ENCODE measurements at regions not wholly inside any gene's neighbourhood (a gene's known extent, or its start where the extent isn't known, plus 50 kb on each side); places are given as distances from the start of the nearest gene placed in this dataset.
A peak's percentile ranks its signal among the peaks of the same experiment; 100 is the strongest.

DNA sequence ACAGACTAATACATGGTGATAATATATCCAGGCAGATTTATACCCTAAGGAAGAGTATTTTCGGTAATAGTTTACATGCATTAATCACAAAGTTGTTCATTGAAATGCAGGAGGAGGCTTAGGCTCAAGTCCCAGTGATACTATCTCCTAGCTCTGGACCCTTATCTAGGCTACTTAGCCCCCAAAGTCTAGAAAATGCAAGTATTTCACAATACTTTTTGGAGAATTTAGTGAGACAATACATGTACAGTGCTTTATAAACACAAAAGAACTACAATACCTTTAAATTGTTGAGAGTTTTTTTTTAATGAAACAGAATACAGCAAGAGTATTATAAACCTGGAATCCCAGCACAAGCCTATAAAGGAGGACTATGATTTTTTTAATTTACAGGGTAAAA is 473.9 kb downstream of the HS3ST3B1 start:
- DNase-seq (ENCODE audit: low read depth in 2 of 2): no peak

DNA sequence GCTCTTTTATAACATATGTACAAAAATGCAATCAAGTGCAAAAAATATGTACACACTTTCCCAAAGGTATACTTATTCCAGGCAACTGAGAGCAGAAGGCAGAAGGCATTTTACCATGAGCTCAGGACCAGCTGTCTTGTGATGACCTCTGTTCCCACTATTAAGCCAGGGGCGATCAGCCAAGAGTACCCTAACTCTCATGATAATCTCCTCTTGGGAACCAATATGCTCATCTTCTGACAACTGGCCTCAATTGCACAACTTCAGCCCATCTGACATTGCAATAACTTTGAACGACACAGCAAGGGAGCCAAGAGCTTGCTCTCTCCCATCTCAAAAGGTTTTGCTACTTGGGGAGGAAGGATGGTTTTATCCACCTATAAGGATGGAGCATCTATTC is 471.9 kb downstream of the HS3ST3B1 start:
- DNase-seq (ENCODE audit: low read depth in 2 of 2): no peak

DNA sequence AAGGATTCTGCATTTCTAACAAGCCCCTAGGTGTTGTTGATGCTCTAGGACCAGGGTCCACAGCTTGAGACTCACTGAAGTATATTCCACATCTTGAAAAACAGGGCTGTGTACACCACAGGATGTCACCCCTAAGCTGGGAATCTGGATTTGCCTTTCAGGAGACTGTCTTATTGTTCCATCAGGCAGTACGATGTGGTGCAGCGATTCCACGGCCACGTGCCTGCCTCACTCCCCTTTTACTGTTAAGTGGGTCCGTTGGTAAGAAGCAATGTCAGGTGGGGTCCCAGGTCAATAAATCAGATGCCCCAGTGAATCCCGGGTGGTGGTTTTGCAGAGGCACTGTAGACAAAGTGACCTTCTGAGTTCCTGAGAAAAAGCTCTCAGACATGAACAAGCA is 470.7 kb downstream of the HS3ST3B1 start:
- DNase-seq (ENCODE audit: low read depth in 2 of 2): no peak

DNA sequence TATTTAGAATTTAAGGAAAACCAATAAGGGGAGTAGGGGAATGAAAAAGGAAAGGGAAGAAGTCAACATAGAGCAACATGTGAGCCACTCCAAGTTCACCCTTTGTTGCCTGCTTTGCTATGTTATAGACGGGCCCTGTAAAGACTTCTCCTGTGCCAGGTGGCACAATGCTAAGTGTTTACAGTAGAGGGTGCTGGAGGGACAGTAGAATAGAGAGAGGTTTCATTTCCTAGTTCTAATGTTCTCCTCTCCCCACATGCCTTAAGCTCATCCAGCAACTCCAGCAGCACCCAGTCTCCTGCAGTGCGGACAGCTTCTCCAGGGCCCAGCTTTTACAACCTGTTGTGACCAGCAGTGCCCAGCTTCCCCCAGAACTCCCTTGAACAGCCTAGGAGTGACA is 468.0 kb downstream of the HS3ST3B1 start:
- DNase-seq (ENCODE audit: low read depth in 2 of 2): no peak

DNA sequence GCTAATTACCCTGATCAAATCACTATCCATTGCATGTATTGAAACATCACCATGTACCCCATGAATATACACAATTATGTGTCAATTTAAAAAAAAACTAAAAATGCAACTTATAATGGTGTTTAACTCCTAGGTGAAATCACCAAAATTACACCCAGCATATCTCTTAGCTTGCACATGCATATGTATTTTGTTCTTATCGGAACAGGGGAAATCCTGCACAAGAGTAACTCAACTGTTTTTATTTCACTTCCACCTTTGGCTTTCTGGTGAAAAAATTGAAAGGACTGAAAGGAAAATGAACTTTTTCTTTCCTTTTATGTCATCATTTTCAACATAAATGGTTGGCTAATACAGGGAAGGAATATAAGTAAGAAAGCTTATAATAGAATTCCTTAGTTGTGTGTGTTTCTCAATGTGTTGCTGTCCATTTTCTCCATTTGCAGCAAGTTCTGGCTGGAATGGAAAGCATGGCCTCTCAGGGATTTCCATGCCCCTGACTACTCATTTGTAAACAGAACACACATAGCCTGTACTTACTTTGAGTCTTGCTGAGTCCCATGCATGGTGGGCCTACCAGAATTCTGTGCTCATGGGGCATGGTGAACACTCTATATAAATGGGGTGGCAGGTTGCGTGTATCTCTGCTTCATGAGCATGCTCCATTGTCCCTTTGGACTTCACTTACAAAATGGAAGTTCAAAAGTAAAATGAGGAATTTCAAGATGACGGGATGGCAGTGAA is 462.0 kb downstream of the HS3ST3B1 start:
- no peak for DNase-seq (ENCODE audit: low read depth in 2 of 2)

DNA sequence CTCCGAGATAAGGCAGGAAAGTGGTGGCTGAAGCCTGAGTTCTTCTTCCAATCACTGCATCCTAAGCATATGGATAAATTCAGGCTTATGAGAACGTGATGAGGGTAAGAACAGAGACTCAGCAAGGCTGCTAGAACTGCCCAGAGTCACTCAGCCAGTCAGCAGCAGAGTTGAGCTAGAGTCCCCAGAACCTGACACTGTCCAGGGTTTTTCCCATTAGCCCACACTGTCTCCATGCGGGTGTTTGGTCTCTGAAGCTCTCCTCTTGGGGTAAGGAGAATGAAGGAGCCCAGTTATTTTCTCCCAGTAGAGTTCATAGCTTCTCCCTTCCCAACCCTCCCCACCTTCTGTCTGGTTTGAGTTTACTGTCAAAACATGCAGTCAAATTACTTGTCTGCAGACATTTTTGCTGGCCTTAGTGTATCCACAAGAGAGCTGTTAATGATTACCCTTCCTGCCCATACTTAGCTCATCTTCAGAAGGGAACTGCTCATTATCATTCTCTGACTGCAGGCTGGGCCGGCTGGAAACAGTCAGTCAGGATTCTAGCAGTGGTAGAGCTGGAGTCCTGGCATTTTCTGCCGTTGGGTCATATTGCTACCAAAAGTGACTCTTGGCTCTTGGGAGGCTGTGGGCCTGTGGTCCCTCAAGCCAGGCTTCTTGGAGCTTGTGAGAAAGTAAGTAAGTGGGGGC is 460.0 kb downstream of the HS3ST3B1 start:
- no peak for DNase-seq (ENCODE audit: low read depth in 2 of 2)

DNA sequence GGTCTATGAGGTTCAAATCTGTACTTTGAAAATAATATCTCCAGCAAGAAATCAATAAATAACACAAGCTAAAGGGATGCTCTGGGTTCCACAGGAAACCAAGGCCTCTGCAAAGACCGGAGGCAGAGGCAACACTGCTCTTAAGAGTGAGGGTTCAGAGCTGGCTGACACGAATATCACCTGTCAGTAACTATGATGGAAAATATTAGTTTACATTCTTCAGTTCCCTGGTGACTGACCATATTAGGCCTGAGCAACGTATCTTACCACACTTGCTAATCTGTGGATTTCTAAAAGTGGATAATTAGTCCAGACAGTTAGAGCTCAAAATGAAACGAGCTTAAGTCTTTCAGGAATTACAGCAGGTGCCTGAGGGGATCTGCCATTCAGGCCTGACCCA is 459.3 kb downstream of the HS3ST3B1 start:
- no peak for DNase-seq (ENCODE audit: low read depth in 2 of 2)

DNA sequence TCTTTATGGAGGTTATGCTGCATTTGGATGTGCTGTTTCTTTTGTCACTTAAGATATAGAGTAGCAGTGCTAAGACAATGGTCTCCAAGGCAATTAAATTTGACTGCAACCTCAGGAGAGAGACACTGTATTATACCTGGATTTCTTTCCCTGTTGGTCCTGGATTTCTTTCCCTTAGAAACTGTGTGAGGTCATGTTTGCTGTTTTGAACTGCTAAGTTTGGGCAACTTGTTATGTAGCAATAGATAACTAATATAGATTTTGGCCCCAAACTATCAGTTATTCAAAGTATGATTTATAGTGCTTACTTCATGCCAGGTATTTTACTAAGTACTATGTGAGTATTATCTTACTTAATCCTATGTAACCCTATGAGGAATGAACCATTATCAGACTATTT is 458.4 kb downstream of the HS3ST3B1 start:
- no peak for DNase-seq (ENCODE audit: low read depth in 2 of 2)

DNA sequence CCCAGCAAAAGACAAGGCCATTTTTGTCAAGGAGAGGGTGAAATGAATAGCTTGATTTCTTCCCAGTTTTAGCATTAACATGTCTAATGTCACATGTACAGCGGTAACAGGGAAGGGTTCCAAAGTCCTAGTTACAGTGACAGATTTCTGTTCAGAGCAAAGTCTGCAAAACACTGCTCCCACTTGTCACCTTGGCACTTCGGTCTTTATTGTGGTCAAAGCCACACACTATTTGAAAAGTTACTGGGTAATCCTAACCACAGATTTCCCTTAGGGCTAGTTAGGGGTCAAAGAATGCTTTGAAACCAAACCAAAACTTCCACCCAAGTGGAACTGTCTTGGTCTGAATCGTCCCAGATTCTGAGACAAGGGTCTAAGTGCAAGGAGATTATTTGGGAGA is 455.6 kb downstream of the HS3ST3B1 start:
- no peak for DNase-seq (ENCODE audit: low read depth in 2 of 2)

DNA sequence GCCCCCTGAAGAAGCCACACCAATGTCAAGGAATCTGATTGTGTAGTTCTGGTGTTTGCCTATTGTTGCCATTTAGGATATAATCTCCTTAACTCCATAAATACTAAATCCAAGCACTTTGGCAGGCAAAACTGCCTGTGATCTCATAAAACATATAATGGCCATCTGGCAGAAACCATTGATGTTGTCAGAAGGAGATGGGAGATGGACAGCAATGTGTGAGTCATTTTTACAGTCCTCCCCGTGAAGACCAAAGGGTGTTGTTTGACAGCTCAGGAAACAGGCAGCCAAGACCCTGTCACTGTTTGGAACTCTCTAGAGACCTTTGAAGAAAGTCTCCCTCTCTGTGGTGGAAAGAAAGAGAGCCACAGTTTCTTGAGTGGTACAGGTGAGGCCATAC is 454.1 kb downstream of the HS3ST3B1 start:
- DNase-seq (ENCODE audit: low read depth in 2 of 2): no peak

DNA sequence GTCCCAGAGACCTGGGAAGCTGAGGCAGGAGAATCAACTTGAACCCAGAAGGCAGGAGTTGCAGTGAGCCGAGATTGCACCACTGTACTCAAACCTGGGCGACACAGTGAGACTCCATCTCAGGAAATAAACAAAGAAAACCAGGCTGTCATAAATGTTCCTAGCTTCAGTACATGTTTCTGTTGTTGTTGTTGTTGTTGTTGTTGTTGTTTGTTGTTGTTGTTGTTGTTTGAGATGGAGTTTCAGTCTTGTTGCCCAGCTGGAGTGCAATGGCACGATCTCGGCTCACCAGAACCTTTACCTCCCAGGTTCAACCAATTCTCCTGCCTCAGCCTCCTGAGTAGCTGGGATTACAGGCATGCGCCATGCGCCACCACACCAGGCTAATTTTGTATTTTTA is 452.5 kb downstream of the HS3ST3B1 start:
- DNase-seq (ENCODE audit: low read depth in 2 of 2): no peak

DNA sequence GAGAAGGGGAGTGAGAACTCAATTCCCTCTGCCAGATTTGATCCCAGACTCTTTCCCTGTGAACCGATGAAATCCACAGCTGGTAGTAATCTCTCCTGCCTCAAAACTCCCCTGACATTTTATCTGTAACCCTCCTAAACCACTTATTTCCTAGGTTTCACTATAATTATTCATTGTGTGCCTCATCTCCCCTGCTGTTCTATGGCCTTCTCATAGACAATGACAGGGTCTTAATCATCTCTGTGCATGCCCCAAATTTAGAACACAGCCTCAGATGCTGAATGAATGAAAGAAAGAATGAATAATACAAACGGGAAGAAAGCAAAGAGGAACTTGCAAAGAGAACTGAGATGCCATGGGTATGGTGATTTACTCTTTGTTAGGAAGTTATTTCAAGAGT is 451.1 kb downstream of the HS3ST3B1 start:
- no peak for DNase-seq (ENCODE audit: low read depth in 2 of 2)

DNA sequence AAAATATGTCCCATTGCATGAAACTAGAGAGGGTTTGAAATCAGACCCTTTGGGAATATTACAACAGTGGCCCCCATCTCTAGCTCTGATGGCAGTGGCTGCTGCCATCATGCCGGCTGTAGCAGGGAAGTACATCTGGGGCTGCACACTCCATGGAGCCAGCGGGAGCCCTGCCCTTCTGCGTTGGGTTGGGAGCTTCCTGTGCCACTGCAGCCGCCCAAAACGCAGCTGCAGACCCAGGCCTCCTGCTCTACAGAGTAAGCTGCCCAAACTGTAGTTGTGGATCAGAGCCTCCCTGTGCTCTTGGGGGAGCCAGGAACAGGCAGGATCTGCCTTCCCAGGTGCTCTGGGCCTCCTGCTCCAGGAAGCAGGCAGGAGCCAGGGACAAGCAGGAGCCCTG is 450.0 kb downstream of the HS3ST3B1 start:
- no peak for DNase-seq (ENCODE audit: low read depth in 2 of 2)

DNA sequence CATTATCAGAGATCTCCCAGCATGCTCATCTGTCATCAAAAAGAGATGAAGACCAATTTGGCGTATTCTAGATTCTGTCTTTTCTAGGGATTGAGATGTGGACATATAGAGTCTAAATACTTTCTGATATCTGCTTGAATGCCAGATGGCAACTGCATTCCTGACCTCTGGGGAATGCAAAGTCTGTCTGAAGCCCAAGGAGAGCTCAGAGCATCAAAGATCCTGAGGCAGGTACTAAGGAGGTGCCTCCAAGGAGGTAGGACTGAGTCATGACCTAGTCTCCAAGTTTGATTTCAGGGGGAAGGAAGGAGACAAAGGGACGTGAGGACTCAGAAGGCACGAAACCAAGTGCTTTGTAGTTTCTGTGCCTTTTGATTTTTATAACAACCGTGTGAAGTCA is 448.4 kb downstream of the HS3ST3B1 start:
- DNase-seq (ENCODE audit: low read depth in 2 of 2): no peak

DNA sequence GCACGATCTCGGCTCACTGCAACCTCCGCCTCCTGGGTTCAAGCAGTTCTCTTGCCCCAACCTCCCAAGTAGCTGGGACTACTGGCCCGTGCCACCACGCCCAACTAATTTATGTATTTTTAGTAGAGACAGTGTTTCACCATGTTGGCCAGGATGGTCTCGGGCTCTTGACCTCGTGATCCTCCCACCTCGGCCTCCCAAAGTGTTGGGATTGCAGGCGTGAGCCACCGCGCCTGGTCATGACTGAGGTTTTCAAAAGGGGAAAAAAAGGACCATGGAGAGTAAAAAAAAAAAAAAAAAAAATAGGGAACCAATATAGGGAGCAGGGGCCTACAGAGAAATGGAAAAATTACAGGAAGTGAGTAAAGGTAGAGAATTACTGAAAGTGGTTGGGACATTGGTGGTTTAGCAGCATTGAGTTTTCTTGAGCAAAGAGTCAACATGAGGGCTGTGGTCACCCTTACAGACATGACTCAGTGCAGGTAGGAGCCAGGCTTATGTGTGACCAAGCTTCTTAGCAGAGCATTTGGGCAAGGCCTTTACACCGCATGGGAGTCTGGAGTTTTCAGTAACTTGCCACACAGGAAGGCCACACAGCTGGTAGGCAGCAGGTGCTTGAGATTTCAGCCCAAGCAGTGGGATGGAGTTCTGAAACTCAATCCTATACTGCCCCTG is 447.3 kb downstream of the HS3ST3B1 start:
- DNase-seq (ENCODE audit: low read depth in 2 of 2): peak; percentile 2

DNA sequence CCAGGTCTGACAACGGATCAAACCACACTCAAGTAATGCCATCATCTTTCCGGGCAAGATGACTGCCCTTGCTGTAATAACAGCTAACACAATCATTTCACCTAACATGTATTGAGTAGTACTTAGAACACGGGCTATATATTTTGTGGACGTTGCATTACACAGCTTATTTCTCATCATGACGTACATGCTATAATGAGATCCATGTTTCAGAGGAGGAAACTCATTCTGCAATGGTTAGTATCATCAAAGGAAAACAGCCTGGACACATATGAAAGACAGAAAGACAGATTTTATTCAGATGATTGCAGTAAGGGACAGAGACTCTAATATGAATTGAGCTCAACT is 446.7 kb downstream of the HS3ST3B1 start:
- DNase-seq (ENCODE audit: low read depth in 2 of 2): no peak

DNA sequence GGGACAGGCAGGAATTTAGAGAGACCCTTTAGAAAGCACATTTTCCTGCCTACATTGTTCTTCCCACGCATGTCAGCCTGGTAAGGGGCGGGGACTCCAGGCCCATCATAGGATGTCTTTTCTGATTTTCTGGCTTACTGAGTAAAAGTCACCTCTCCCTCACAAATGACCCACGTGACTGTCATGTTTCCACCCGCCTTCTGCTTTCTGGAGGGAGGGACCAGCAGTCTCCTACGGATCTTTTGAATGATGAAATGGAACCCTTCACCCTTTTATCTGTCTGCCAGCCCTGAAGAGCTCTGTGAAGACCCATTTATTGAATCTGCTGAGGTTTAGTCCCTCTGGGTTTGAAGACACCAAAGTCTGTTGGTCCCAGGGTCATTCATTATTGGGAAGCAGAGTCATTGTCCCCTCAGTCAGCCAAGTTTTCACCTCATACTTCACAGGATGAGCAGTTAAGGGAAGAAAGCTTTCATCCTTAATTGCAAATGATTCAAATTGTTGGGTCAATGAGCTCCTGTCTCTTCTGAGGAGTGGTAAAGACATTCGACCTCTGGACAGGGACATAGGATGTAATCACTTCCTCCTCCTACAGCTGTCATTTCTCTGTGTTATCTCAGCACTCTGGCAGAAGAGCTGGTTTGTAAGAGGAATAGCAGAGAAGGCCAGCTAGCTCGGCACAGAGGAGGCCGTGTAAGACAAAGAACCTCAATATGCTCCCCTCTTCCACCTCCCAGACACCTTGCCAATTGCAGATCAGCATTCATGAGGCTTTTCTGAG is 446.1 kb downstream of the HS3ST3B1 start:
- DNase-seq (ENCODE audit: low read depth in 2 of 2): no peak

DNA sequence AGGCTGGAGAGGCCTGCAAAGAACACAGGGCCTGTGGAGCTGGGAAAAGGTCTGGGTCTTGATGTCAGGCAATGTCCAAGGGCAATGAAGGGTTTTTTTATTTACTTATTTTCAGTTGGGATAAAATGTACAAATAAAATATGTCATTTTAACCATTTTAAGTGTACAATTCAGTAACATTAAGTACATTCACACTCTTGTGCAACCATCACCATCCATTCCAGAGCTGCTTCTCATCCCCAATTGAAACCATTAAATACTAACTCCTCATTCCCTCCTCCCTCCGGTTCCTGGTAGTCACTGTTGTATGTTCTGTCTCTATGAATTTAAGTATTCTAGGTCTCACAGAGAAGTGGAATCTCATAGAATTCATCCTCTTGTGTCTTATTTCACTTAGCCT is 444.7 kb downstream of the HS3ST3B1 start:
- DNase-seq (ENCODE audit: low read depth in 2 of 2): no peak

DNA sequence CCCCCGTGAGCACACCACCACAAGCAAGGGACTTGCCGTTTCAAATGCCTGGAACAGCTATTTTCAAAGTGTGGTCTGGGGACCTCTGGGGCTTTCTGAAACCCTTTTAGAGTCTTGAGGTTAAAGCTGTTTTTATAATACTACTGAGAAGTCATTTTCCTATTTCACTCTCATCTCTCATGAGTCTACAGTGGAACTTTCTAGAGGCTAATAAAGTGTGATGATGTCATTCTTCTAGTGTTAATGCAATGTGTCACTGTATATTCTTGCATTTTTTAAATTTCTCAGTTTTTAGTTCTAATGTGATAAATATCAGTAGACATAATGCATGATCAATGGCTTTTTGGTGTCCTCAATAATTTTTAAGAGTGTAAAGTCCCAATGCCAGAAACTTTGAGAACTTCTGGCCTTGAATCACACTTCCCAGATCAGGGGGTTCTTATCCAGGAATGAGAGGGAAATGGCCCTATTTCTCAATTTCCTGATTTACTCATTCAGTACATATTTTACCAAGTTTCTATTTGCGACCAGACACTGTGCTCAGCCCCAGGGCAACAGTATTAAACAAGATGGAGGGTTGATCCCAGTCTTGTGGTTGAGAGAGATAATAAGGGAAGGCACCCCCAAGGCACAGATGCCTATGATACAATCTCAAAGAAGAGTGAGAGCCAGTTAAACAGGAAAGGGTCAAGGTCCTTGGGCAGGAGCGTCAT is 444.0 kb downstream of the HS3ST3B1 start:
- no peak for DNase-seq (ENCODE audit: low read depth in 2 of 2)

DNA sequence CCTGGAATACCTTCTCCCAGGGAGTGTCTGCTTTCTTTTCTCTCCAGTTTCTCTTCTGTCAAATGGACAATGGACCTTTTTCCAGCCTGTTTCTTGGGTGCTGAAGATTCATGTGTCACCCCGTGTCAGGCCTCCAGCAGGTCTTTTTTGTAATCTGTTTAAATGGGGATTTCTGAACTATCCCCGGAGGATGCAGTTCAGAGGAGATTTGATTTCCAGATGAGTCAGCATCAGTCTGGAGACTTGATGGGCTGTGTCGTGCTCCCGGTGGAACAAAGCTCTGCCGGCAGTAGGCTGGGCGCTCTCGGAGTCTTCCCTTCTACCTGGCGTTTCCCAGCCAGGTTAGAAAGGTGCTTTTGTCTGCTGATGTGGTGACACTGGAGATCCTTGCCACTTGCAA is 440.6 kb downstream of the HS3ST3B1 start:
- no peak for DNase-seq (ENCODE audit: low read depth in 2 of 2)

DNA sequence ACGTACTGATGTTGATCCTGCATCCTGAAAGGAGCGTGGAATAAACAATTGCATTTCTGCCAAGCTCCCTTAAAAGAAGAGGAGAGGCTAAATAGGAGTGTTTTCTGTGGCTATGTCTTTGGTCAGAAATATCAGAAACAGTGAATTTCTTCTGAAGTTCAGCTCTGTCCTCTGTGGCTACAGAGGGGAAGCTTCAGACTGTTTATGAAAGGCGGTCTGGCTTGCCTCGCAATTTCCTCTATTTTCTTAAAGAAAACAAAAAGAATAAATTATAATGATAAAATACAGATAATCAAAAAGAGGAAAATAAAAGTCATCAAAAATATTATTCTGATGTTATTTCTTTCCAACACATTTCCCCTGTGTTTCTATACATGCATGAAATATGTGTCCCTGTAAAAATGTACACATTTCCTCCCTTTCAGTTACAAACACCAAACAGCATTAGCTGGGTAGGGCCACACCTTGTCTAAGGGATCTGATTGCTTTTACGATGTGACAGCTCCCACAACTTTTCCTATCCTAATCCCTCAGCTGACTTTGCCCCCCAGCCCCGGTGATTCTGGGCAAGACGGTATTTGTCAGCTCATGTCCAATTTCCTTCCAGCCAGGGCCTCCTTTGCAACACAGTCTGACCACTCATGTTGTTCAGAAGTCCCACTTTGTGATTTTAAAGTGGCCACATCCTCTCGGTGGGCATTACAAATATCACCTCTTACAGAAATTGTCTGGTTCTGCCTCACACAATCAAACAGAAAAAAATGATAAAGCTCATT is 439.0 kb downstream of the HS3ST3B1 start:
- no peak for DNase-seq (ENCODE audit: low read depth in 2 of 2)

All from stimulated activated CD4-positive, alpha-beta T cell treated with anti-CD3 and anti-CD28 coated beads, Interleukin-15, amount 100 ng/mL, for 48 hours (primary cell).